SH-SY5Y (cell line): ENCODE measurements at regions not wholly inside any gene's neighbourhood (a gene's known extent, or its start where the extent isn't known, plus 50 kb on each side); places are given as distances from the start of the nearest gene placed in this dataset.

Experiments
- GATA2 ChIP-seq: IDR thresholded peaks from 2 replicates; pipeline ENCODE4 v1.6.1; 2011; ENCODE audit warnings: mild to moderate bottlenecking, low read depth, low read length
- GATA3 ChIP-seq: IDR thresholded peaks from 2 replicates; pipeline ENCODE4 v1.6.1; 2011; ENCODE audit warnings: low read depth, mild to moderate bottlenecking, low read length, moderate library complexity

GRCh38 chr7:68689087-68689433 is 909.2 kb upstream of the AUTS2 start:
- TF ChIP-seq GATA3 (no peak), GATA2 (no peak)
